ENCODE measurements at regions not wholly inside any gene's neighbourhood (a gene's known extent, or its start where the extent isn't known, plus 50 kb on each side); places are given as distances from the start of the nearest gene placed in this dataset.
"Not testable (repeated sequence)": the region's sequence is repeated elsewhere in the genome, so short reads cannot be mapped to it uniquely, and the experiment has no call there.

GRCh38 chr2:2456721-2457120 is 125.6 kb upstream of the MYT1L start (continued):
- TF ChIP-seq CHD2 (IDR thresholded peaks at IDR 0.05; ENCODE audit: low read length, partially characterized antibody) (no peak), JUND (IDR thresholded peaks at IDR 0.05) (no peak), REST (IDR thresholded peaks at IDR 0.05; ENCODE audit: low read depth, low read length) (no peak), RXRA (IDR thresholded peaks at IDR 0.05; ENCODE audit: borderline replicate concordance, low read depth) (no peak), TAF1 (IDR thresholded peaks at IDR 0.05; ENCODE audit: borderline replicate concordance, low read depth, low read length) (no peak)
- TF ChIP-seq, protein P1, sequence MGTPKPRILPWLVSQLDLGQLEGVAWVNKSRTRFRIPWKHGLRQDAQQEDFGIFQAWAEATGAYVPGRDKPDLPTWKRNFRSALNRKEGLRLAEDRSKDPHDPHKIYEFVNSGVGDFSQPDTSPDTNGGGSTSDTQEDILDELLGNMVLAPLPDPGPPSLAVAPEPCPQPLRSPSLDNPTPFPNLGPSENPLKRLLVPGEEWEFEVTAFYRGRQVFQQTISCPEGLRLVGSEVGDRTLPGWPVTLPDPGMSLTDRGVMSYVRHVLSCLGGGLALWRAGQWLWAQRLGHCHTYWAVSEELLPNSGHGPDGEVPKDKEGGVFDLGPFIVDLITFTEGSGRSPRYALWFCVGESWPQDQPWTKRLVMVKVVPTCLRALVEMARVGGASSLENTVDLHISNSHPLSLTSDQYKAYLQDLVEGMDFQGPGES (IDR thresholded peaks at IDR 0.05; ENCODE audit: low read depth, low read length), result no peak

- CTCF ChIA-PET, result interaction anchor here (1.0 kb wide), 1 partner anchor 122 kb away, joined by 3 read pairs; no protein-coding TSS in a partner anchor
- POLR2A ChIA-PET, result no interaction called here
- H3F3A ChIP-seq (replicated peaks; ENCODE audit: insufficient read depth), result no peaks in the 10 kb centered on the region
- H3K27me3 ChIP-seq (ENCODE audit: insufficient read depth), result no peaks in the 10 kb centered on the region
- H3K4me3 ChIP-seq (ENCODE audit: low read depth in 2 of 2, low read length in 1 of 2), result no peak overlapping the region
- TF ChIP-seq JUND (IDR thresholded peaks at IDR 0.05), result no peak
- no peak for TF ChIP-seq FOXM1 (IDR thresholded peaks at IDR 0.05; ENCODE audit: low read depth)
- no peak for TF ChIP-seq YY1 (IDR thresholded peaks at IDR 0.05; ENCODE audit: low read depth)
- no peak for TF ChIP-seq TAF1 (IDR thresholded peaks at IDR 0.05; ENCODE audit: borderline replicate concordance, low read depth, low read length)
- TF ChIP-seq RAD21 (IDR thresholded peaks at IDR 0.05; ENCODE audit: low read length), result no peak
- H3K9me3 ChIP-seq, result no peaks in the 10 kb centered on the region
- no peak for DNase-seq
- no peak overlapping the region for H3K27ac ChIP-seq (ENCODE audit: low read depth in 2 of 2, low read length in 1 of 2)
- WGBS (ENCODE audit: low lambda C conversion rate), result 31% methylated on average over 6 of the region's 6 CpGs
- H3K4me1 ChIP-seq (ENCODE audit: control insufficient read depth in 1 of 2, insufficient read depth in 2 of 2, low read depth in 1 of 2, low read length in 1 of 2), result no peaks in the 10 kb centered on the region
- no peaks in the 10 kb centered on the region for H3K36me3 ChIP-seq (replicated peaks in 1 of 2; ENCODE audit: control insufficient read depth in 1 of 2, insufficient read depth in 2 of 2, low read length in 1 of 2)
- no peaks in the 10 kb centered on the region for H3K79me2 ChIP-seq (ENCODE audit: insufficient read depth)
- H3K9ac ChIP-seq, result no peak overlapping the region
- H2AFZ ChIP-seq (ENCODE audit: low read depth), result no peak overlapping the region
- H3K9me2 ChIP-seq, result no peaks in the 10 kb centered on the region
- H3K4me2 ChIP-seq, result no peak overlapping the region
- no peaks in the 10 kb centered on the region for H4K20me1 ChIP-seq (ENCODE audit: insufficient read depth)
Observed at GRCh38 chr2:2455151-2455550, 124.1 kb upstream of the MYT1L start.

DNA sequence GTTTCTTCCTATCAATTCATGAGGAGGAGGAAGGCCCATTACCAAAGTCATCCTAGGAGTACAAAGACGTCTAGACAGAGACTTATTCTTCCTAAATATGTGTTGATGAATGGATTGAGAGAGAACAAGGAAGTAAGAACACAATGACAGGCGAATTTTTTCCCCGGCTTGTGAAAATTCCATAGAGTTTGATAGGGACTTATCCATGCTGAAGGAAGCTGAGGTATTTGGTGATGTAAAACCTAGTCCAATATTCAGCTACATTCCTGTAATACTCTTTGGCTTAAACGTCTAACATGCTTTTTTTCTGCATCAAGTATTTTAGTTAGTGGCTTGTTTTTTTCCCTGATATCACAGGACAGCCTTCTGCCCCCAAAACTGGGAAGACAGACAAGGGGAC is 121.9 kb upstream of the MYT1L start:
- H3K4me3 ChIP-seq (ENCODE audit: low read depth in 2 of 2, low read length in 1 of 2), result no peak overlapping the region
- CTCF ChIA-PET, result no interaction called here

GRCh38 chr2:2451275-2451674 is 120.2 kb upstream of the MYT1L start:
- H3K4me2 ChIP-seq; H3K4me3 ChIP-seq (ENCODE audit: low read depth in 2 of 2, low read length in 1 of 2); H3K9me2 ChIP-seq; POLR2A ChIA-PET; DNase-seq; H3K4me1 ChIP-seq (ENCODE audit: control insufficient read depth in 1 of 2, insufficient read depth in 2 of 2, low read depth in 1 of 2, low read length in 1 of 2); H3K27me3 ChIP-seq (ENCODE audit: insufficient read depth); H3F3A ChIP-seq (replicated peaks; ENCODE audit: insufficient read depth); H2AFZ ChIP-seq (ENCODE audit: low read depth); H3K27ac ChIP-seq (ENCODE audit: low read depth in 2 of 2, low read length in 1 of 2); H3K36me3 ChIP-seq (replicated peaks in 1 of 2; ENCODE audit: control insufficient read depth in 1 of 2, insufficient read depth in 2 of 2, low read length in 1 of 2); H4K20me1 ChIP-seq (ENCODE audit: insufficient read depth); H3K9me3 ChIP-seq; H3K9ac ChIP-seq; H3K79me2 ChIP-seq (ENCODE audit: insufficient read depth): not testable (repeated sequence)
- CTCF ChIA-PET, result interaction anchor here (0.8 to 1.2 kb wide), 2 partner anchors 13 to 36 kb away, joined by 3 read pairs; no protein-coding TSS in a partner anchor
- WGBS (ENCODE audit: low lambda C conversion rate), result 25% methylated on average over 4 of the region's 4 CpGs

More for the DNA sequence above, 121.9 kb upstream of the MYT1L start:
- Histone ChIP-seq H3K27me3 (ENCODE audit: insufficient read depth) (no peaks in the 10 kb centered on the region), H3K9ac (no peak overlapping the region), H3K27ac (ENCODE audit: low read depth in 2 of 2, low read length in 1 of 2) (no peak overlapping the region), H2AFZ (ENCODE audit: low read depth) (no peak overlapping the region), H3K9me2 (no peaks in the 10 kb centered on the region), H3K4me1 (ENCODE audit: control insufficient read depth in 1 of 2, insufficient read depth in 2 of 2, low read depth in 1 of 2, low read length in 1 of 2) (no peaks in the 10 kb centered on the region), H3K79me2 (ENCODE audit: insufficient read depth) (no peaks in the 10 kb centered on the region), H4K20me1 (ENCODE audit: insufficient read depth) (no peaks in the 10 kb centered on the region), H3F3A (replicated peaks; ENCODE audit: insufficient read depth) (no peaks in the 10 kb centered on the region), H3K4me2 (no peak overlapping the region), H3K9me3 (no peaks in the 10 kb centered on the region), H3K36me3 (replicated peaks in 1 of 2; ENCODE audit: control insufficient read depth in 1 of 2, insufficient read depth in 2 of 2, low read length in 1 of 2) (no peaks in the 10 kb centered on the region)
- POLR2A ChIA-PET, result no interaction called here
- TF ChIP-seq MAX (IDR thresholded peaks at IDR 0.05; ENCODE audit: low read depth), result no peak
- TF ChIP-seq RFX5 (IDR thresholded peaks at IDR 0.05; ENCODE audit: low read length), result no peak
- TF ChIP-seq MXI1 (IDR thresholded peaks at IDR 0.05; ENCODE audit: low read depth, low read length), result no peak
- TF ChIP-seq ELF1 (IDR thresholded peaks at IDR 0.05), result no peak
- no peak for TF ChIP-seq POLR2AphosphoS5 (IDR thresholded peaks at IDR 0.05; ENCODE audit: low read depth, low read length)
- TF ChIP-seq, protein P1 (IDR thresholded peaks at IDR 0.05; ENCODE audit: low read depth, low read length), result no peak
- TF ChIP-seq JUND (IDR thresholded peaks at IDR 0.05), result no peak
- TF ChIP-seq EP300 (IDR thresholded peaks at IDR 0.05; ENCODE audit: borderline replicate concordance in 1 of 2, low read depth in 1 of 2, low read length in 1 of 2), result no peak
- no peak for TF ChIP-seq FOXJ3 (CRISPR knock-in tag; IDR thresholded peaks at IDR 0.05)
- DNase-seq, result no peak
- WGBS (ENCODE audit: low lambda C conversion rate), result 13% methylated on average over 4 of the region's 4 CpGs
